ENCODE measurements at regions not wholly inside any gene's neighbourhood (a gene's known extent, or its start where the extent isn't known, plus 50 kb on each side); places are given as distances from the start of the nearest gene placed in this dataset.

GRCh38 chr16:75860326-75861053 is 134.2 kb upstream of the CPHXL start:
- TF ChIP-seq CTCF (IDR thresholded peaks at IDR 0.05), result no peak
- no peak for TF ChIP-seq POLR2A (IDR thresholded peaks at IDR 0.05)
